ENCODE measurements at regions not wholly inside any gene's neighbourhood (a gene's known extent, or its start where the extent isn't known, plus 50 kb on each side); places are given as distances from the start of the nearest gene placed in this dataset.

GRCh38 chr3:39751286-39751685 lies 58.1 kb upstream of the MYRIP start:
- intact Hi-C loops (cut with DNase I): no loop called here
- Histone ChIP-seq H3K27me3 (ENCODE audit: control insufficient read depth, insufficient read depth, low read length) (no peaks in the 10 kb centered on the region), H3K27ac (ENCODE audit: low read depth in 2 of 2, low read length in 2 of 2) (no peak overlapping the region), H3K9ac (ENCODE audit: low read length in 3 of 3) (no peak overlapping the region), H3K4me1 (ENCODE audit: control insufficient read depth in 2 of 3, insufficient read depth in 2 of 3, low read depth in 1 of 3, low read length in 3 of 3) (peaks cover 0 to 2% (median 0%) of the 10 kb centered on the region in 3 donors), H3K36me3 (ENCODE audit: control insufficient read depth in 2 of 3, insufficient read depth in 3 of 3, low read length in 3 of 3) (no peaks in the 10 kb centered on the region), H3K4me3 (ENCODE audit: low read length in 3 of 3) (no peak overlapping the region), H3K9me3 (ENCODE audit: control insufficient read depth in 2 of 3, insufficient read depth in 1 of 3, low read length in 3 of 3) (no peaks in the 10 kb centered on the region)
- no peak for DNase-seq
- FAIRE-seq: no peak
- no peak for TF ChIP-seq CTCF (IDR thresholded peaks at IDR 0.05; ENCODE audit: borderline replicate concordance, extremely low read depth, insufficient read depth)

- intact Hi-C loops (cut with DNase I): no loop called here
- no peak overlapping the region for H3K9ac ChIP-seq (ENCODE audit: low read length in 3 of 3)
- TF ChIP-seq CTCF (IDR thresholded peaks at IDR 0.05; ENCODE audit: borderline replicate concordance, extremely low read depth, insufficient read depth): no peak
- FAIRE-seq: no peak
- no peaks in the 10 kb centered on the region for H3K36me3 ChIP-seq (ENCODE audit: control insufficient read depth in 2 of 3, insufficient read depth in 3 of 3, low read length in 3 of 3)
- H3K9me3 ChIP-seq (ENCODE audit: control insufficient read depth in 2 of 3, insufficient read depth in 1 of 3, low read length in 3 of 3): no peaks in the 10 kb centered on the region
- DNase-seq: no peak
- H3K27ac ChIP-seq (ENCODE audit: low read depth in 2 of 2, low read length in 2 of 2): no peak overlapping the region
- peaks cover 0 to 2% (median 0%) of the 10 kb centered on the region in 3 donors for H3K4me1 ChIP-seq (ENCODE audit: control insufficient read depth in 2 of 3, insufficient read depth in 2 of 3, low read depth in 1 of 3, low read length in 3 of 3)
- H3K4me3 ChIP-seq (ENCODE audit: low read length in 3 of 3): no peak overlapping the region
- H3K27me3 ChIP-seq (ENCODE audit: control insufficient read depth, insufficient read depth, low read length): no peaks in the 10 kb centered on the region
Measured at GRCh38 chr3:39752019-39752637, 57.3 kb upstream of the MYRIP start.

- TF ChIP-seq CTCF (IDR thresholded peaks at IDR 0.05; ENCODE audit: borderline replicate concordance, extremely low read depth, insufficient read depth): no peak
- Histone ChIP-seq H3K4me1 (ENCODE audit: control insufficient read depth in 2 of 3, insufficient read depth in 2 of 3, low read depth in 1 of 3, low read length in 3 of 3) (peaks cover 0 to 2% (median 0%) of the 10 kb centered on the region in 3 donors), H3K27me3 (ENCODE audit: control insufficient read depth, insufficient read depth, low read length) (no peaks in the 10 kb centered on the region), H3K4me3 (ENCODE audit: low read length in 3 of 3) (no peak overlapping the region), H3K36me3 (ENCODE audit: control insufficient read depth in 2 of 3, insufficient read depth in 3 of 3, low read length in 3 of 3) (no peaks in the 10 kb centered on the region), H3K9me3 (ENCODE audit: control insufficient read depth in 2 of 3, insufficient read depth in 1 of 3, low read length in 3 of 3) (no peaks in the 10 kb centered on the region), H3K27ac (ENCODE audit: low read depth in 2 of 2, low read length in 2 of 2) (no peak overlapping the region), H3K9ac (ENCODE audit: low read length in 3 of 3) (no peak overlapping the region)
- intact Hi-C loops (cut with DNase I): no loop called here
- no peak for FAIRE-seq
- no peak for DNase-seq
Measured at GRCh38 chr3:39752751-39753150, 56.7 kb upstream of the MYRIP start.

- Histone ChIP-seq H3K27ac (ENCODE audit: low read depth in 2 of 2, low read length in 2 of 2) (no peak overlapping the region), H3K4me1 (ENCODE audit: control insufficient read depth in 2 of 3, insufficient read depth in 2 of 3, low read depth in 1 of 3, low read length in 3 of 3) (peaks cover 0 to 2% (median 0%) of the 10 kb centered on the region in 3 donors), H3K9ac (ENCODE audit: low read length in 3 of 3) (no peak overlapping the region), H3K36me3 (ENCODE audit: control insufficient read depth in 2 of 3, insufficient read depth in 3 of 3, low read length in 3 of 3) (no peaks in the 10 kb centered on the region), H3K4me3 (ENCODE audit: low read length in 3 of 3) (no peak overlapping the region), H3K27me3 (ENCODE audit: control insufficient read depth, insufficient read depth, low read length) (no peaks in the 10 kb centered on the region), H3K9me3 (ENCODE audit: control insufficient read depth in 2 of 3, insufficient read depth in 1 of 3, low read length in 3 of 3) (no peaks in the 10 kb centered on the region)
- no peak for FAIRE-seq
- TF ChIP-seq CTCF (IDR thresholded peaks at IDR 0.05; ENCODE audit: borderline replicate concordance, extremely low read depth, insufficient read depth): no peak
- intact Hi-C loops (cut with DNase I): no loop called here
- DNase-seq: no peak
Measured at GRCh38 chr3:39753391-39753790, 56.0 kb upstream of the MYRIP start.

Data from kidney (tissue), 13 donors.